Esophagus muscularis mucosa (tissue), 4 donors: ENCODE measurements at regions not wholly inside any gene's neighbourhood (a gene's known extent, or its start where the extent isn't known, plus 50 kb on each side); places are given as distances from the start of the nearest gene placed in this dataset.

Source experiments
- EP300 ChIP-seq: sonication (generic); formaldehyde crosslinking; IDR thresholded peaks from one replicate; pipeline ENCODE4 v1.6.1; 2017; ENCODE audit warnings: antibody characterized with exemption
- POLR2A ChIP-seq: fragments of 450-650 bp; IDR thresholded peaks from one replicate; pipeline ENCODE4 v1.6.1; 2017; ENCODE audit warnings: antibody characterized with exemption, moderate library complexity, mild to moderate bottlenecking, low read depth
- POLR2AphosphoS5 ChIP-seq, 2 donors: sonication (generic); formaldehyde crosslinking; IDR thresholded peaks; one replicate each; pipeline ENCODE4 v1.6.1; 2017; ENCODE audit warnings: antibody characterized with exemption in 2 of 2
- TF ChIP-seq, protein P1 (sequence below), 3 experiments: fragments of 200-600 bp in 2 of 3; fragments of 450-650 bp in 1 of 3; sonication (generic) in 2 of 3; IDR thresholded peaks; one replicate each; pipeline ENCODE4 v1.5.1; 2017 to 2019; ENCODE audit warnings: antibody characterized with exemption in 3 of 3, mild to moderate bottlenecking in 2 of 3, moderate library complexity in 1 of 3

GRCh38 chr6:30826961-30827342 is 57.4 kb upstream of the DDR1 start:
- TF ChIP-seq EP300 (no peak), POLR2AphosphoS5 (IDR thresholded peaks at IDR 0.05) (no peak), POLR2A (no peak)
- TF ChIP-seq, protein P1, sequence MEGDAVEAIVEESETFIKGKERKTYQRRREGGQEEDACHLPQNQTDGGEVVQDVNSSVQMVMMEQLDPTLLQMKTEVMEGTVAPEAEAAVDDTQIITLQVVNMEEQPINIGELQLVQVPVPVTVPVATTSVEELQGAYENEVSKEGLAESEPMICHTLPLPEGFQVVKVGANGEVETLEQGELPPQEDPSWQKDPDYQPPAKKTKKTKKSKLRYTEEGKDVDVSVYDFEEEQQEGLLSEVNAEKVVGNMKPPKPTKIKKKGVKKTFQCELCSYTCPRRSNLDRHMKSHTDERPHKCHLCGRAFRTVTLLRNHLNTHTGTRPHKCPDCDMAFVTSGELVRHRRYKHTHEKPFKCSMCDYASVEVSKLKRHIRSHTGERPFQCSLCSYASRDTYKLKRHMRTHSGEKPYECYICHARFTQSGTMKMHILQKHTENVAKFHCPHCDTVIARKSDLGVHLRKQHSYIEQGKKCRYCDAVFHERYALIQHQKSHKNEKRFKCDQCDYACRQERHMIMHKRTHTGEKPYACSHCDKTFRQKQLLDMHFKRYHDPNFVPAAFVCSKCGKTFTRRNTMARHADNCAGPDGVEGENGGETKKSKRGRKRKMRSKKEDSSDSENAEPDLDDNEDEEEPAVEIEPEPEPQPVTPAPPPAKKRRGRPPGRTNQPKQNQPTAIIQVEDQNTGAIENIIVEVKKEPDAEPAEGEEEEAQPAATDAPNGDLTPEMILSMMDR (IDR thresholded peaks at IDR 0.05), result no peak
